ENCODE measurements at regions not wholly inside any gene's neighbourhood (a gene's known extent, or its start where the extent isn't known, plus 50 kb on each side); places are given as distances from the start of the nearest gene placed in this dataset.

- Histone ChIP-seq H3K4me2 (no peak overlapping the region), H3K9me3 (no peaks in the 10 kb centered on the region), H3K4me3 (no peak overlapping the region), H3K4me1 (no peaks in the 10 kb centered on the region), H3K27ac (no peak overlapping the region)
- no peak for FAIRE-seq
- TF ChIP-seq EP300 (IDR thresholded peaks at IDR 0.05) = no peak
- TF ChIP-seq REST (IDR thresholded peaks at IDR 0.05) = no peak
- TF ChIP-seq CTCF (IDR thresholded peaks at IDR 0.05) = no peak
- TF ChIP-seq CBX2 (IDR thresholded peaks at IDR 0.05; ENCODE audit: borderline replicate concordance, low read depth) = no peak
- no peak for TF ChIP-seq E2F6 (IDR thresholded peaks at IDR 0.05; ENCODE audit: borderline replicate concordance, low read depth)
- TF ChIP-seq NFE2L2 (conservative IDR thresholded peaks at IDR 0.05; ENCODE audit: low read length) = no peak
- no peak for TF ChIP-seq BHLHE40 (IDR thresholded peaks at IDR 0.05; ENCODE audit: low read depth, low read length)
- WGBS (ENCODE audit: missing lambda C conversion rate) = 24% methylated on average over 3 of the region's 3 CpGs
- no peak for ATAC-seq
- ChIA-PET CTCF (no interaction called here), POLR2A (no interaction called here)
- DNase-seq (ENCODE audit: low read depth in 1 of 2, low spot score in 1 of 2) = no peak
Observed at GRCh38 chr1:73811798-73812197, 386.2 kb downstream of the LRRIQ3 start.

- 35% methylated on average over 3 of the region's 3 CpGs for WGBS (ENCODE audit: missing lambda C conversion rate)
- Histone ChIP-seq H3K9me3 (no peaks in the 10 kb centered on the region), H3K4me1 (peaks cover 5% of the 10 kb centered on the region; the same call in 1 of the 3 replicates), H3K27ac (no peak overlapping the region), H3K4me2 (no peak overlapping the region), H3K4me3 (no peak overlapping the region)
- no peak for DNase-seq (ENCODE audit: low read depth in 1 of 2, low spot score in 1 of 2)
- no peak for TF ChIP-seq FOSL2 (IDR thresholded peaks at IDR 0.05)
- no peak for TF ChIP-seq FOSL2 (CRISPR knock-in tag; IDR thresholded peaks at IDR 0.05)
- TF ChIP-seq POLR2AphosphoS2 (conservative IDR thresholded peaks at IDR 0.05; ENCODE audit: low read length) = no peak
- no peak for TF ChIP-seq GATA3 (IDR thresholded peaks at IDR 0.05; ENCODE audit: borderline replicate concordance)
- no peak for TF ChIP-seq NFE2L2 (conservative IDR thresholded peaks at IDR 0.05; ENCODE audit: low read length)
- TF ChIP-seq HOXB13 (CRISPR knock-in tag; IDR thresholded peaks at IDR 0.05; ENCODE audit: low read depth) = no peak
- no peak for TF ChIP-seq EP300 (IDR thresholded peaks at IDR 0.05)
- no peak for TF ChIP-seq RARB (CRISPR knock-in tag; IDR thresholded peaks at IDR 0.05)
- no peak for TF ChIP-seq HES2 (IDR thresholded peaks at IDR 0.05)
- no peak for TF ChIP-seq KDM5A (IDR thresholded peaks at IDR 0.05)
- TF ChIP-seq TFCP2L1 (CRISPR knock-in tag; IDR thresholded peaks at IDR 0.05) = no peak
- no peak for FAIRE-seq
- POLR2A ChIA-PET = no interaction called here
- ATAC-seq = no peak
- CTCF ChIA-PET = no interaction called here
Observed at GRCh38 chr1:73804935-73805334, 393.0 kb downstream of the LRRIQ3 start.

- peaks cover 5% of the 10 kb centered on the region; the same call in 1 of the 3 replicates for H3K4me1 ChIP-seq
- no peak for DNase-seq (ENCODE audit: low read depth in 1 of 2, low spot score in 1 of 2)
- no peaks in the 10 kb centered on the region for H3K9me3 ChIP-seq
- no peak overlapping the region for H3K4me2 ChIP-seq
- H3K4me3 ChIP-seq = no peak overlapping the region
- ChIA-PET POLR2A (no interaction called here), CTCF (no interaction called here)
- ATAC-seq = no peak
- WGBS (ENCODE audit: missing lambda C conversion rate) = 32% methylated on average over 4 of the region's 4 CpGs
- H3K27ac ChIP-seq = no peak overlapping the region
- FAIRE-seq = no peak
- TF ChIP-seq RNF2 (IDR thresholded peaks at IDR 0.05; ENCODE audit: borderline replicate concordance, low read depth) (no peak), HES2 (IDR thresholded peaks at IDR 0.05) (no peak), RCOR1 (IDR thresholded peaks at IDR 0.05; ENCODE audit: low read depth, low read length) (no peak), KDM5A (IDR thresholded peaks at IDR 0.05) (no peak), BHLHE40 (IDR thresholded peaks at IDR 0.05; ENCODE audit: low read depth, low read length) (no peak), ZNF302 (CRISPR knock-in tag; IDR thresholded peaks at IDR 0.05) (no peak), RARB (CRISPR knock-in tag; IDR thresholded peaks at IDR 0.05) (no peak), SREBF2 (IDR thresholded peaks at IDR 0.05) (no peak), FOSL2 (IDR thresholded peaks at IDR 0.05) (no peak), FOSL2 (CRISPR knock-in tag; IDR thresholded peaks at IDR 0.05) (no peak), TP53 (CRISPR knock-in tag; IDR thresholded peaks at IDR 0.05) (no peak), JUN (IDR thresholded peaks at IDR 0.05) (no peak), PBX3 (IDR thresholded peaks at IDR 0.05) (no peak), ZSCAN20 (CRISPR knock-in tag; IDR thresholded peaks at IDR 0.05) (no peak), HOXB13 (CRISPR knock-in tag; IDR thresholded peaks at IDR 0.05; ENCODE audit: low read depth) (no peak), CHD2 (IDR thresholded peaks at IDR 0.05; ENCODE audit: low read length, partially characterized antibody) (no peak), HOXA7 (CRISPR knock-in tag; IDR thresholded peaks at IDR 0.05) (no peak)
Observed at GRCh38 chr1:73803380-73803779, 394.6 kb downstream of the LRRIQ3 start.
